Progenitor cell of endocrine pancreas (in vitro differentiated cells): ENCODE measurements at regions not wholly inside any gene's neighbourhood (a gene's known extent, or its start where the extent isn't known, plus 50 kb on each side); places are given as distances from the start of the nearest gene placed in this dataset.

Experiments
- DNase-seq: peaks from one replicate; pipeline ENCODE4 v3.0.0; 2021; ENCODE audit warnings: low spot score; ENCODE audit not compliant: unreplicated experiment
- H3K27ac Mint-ChIP-seq: 2 replicates; pipeline ENCODE4 v1.8.0; 2021; ENCODE audit warnings: mild to moderate bottlenecking, moderate library complexity, mixed read lengths
- H3K27me3 Mint-ChIP-seq: 2 replicates; pipeline ENCODE4 v1.8.0; 2021; ENCODE audit warnings: mixed read lengths
- H3K36me3 Mint-ChIP-seq: 2 replicates; pipeline ENCODE4 v1.8.0; 2022; ENCODE audit warnings: mixed read lengths; ENCODE audit not compliant: insufficient read depth
- H3K4me1 Mint-ChIP-seq: 2 replicates; pipeline ENCODE4 v1.8.0; 2021; ENCODE audit warnings: low read depth, mixed read lengths
- H3K4me3 Mint-ChIP-seq: 2 replicates; pipeline ENCODE4 v1.8.0; 2021; ENCODE audit warnings: low read depth, mild to moderate bottlenecking, moderate library complexity, mixed read lengths
- H3K9me3 Mint-ChIP-seq: 2 replicates; pipeline ENCODE4 v1.8.0; 2021; ENCODE audit warnings: low read depth, mixed read lengths
- CTCF ChIP-seq: fragments of 200-600 bp; sonication (generic); IDR thresholded peaks from one replicate; pipeline ENCODE4 v1.5.0; 2021; ENCODE audit warnings: antibody characterized with exemption, mild to moderate bottlenecking; ENCODE audit not compliant: unreplicated experiment

DNA sequence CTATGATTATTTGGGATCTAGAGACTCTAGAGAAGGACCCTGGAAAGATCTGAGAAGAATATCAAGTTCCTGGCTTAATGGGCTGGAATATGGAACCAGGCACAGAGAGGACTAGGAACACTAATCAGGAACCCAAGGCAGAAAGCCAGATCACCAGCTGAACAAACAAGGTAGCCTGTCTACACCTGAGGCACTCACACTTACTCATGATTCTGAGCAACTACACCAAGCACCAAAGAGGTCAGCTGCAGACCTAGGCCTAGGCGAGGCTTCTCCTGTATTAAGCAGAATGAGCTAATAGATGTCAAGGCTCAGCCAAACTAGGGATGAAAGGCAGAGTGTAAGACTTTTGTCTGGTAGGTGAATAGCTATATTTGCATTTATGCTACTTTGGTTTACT lies 368.1 kb downstream of the LTN1 start:
- H3K4me1 Mint-ChIP-seq: no peaks in the 10 kb centered on the region
- H3K27me3 Mint-ChIP-seq: no peaks in the 10 kb centered on the region
- H3K27ac Mint-ChIP-seq: no peak overlapping the region
- TF ChIP-seq CTCF: no peak
- peaks cover 4% of the 10 kb centered on the region for H3K36me3 Mint-ChIP-seq
- H3K4me3 Mint-ChIP-seq: no peak overlapping the region
- H3K9me3 Mint-ChIP-seq: peaks cover 22% of the 10 kb centered on the region
- no peak for DNase-seq

GRCh38 chr21:28617300-28617699 lies 375.4 kb downstream of the LTN1 start:
- Mint-ChIP-seq H3K27me3 (no peaks in the 10 kb centered on the region), H3K9me3 (peaks cover 24% of the 10 kb centered on the region), H3K4me3 (no peak overlapping the region), H3K36me3 (peaks cover 4% of the 10 kb centered on the region), H3K27ac (no peak overlapping the region), H3K4me1 (no peaks in the 10 kb centered on the region)
- TF ChIP-seq CTCF: no peak
- DNase-seq: no peak

DNA sequence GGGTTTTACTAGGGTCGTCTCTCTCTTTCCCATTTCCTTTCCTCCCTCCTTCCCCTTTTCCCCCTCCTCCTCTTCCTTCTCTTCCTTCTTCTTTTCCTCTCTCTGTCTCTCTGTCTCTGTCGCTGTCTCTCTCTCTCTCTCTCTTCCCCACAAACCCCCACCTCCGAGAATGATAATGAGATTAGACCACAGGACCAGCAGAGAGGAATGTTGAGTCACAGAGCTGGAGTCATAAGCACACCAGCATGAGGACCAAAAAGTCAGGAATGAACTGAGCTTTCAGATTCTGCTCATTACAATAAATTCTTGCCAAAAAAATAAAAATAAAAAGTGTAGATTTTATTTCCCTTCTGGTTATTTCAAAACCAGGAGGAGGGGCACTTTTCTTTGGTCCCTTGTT lies 377.4 kb downstream of the LTN1 start:
- no peaks in the 10 kb centered on the region for H3K27me3 Mint-ChIP-seq
- H3K9me3 Mint-ChIP-seq: peaks cover 15% of the 10 kb centered on the region
- no peak for TF ChIP-seq CTCF
- no peaks in the 10 kb centered on the region for H3K4me1 Mint-ChIP-seq
- H3K4me3 Mint-ChIP-seq: no peak overlapping the region
- DNase-seq: no peak
- H3K36me3 Mint-ChIP-seq: no peaks in the 10 kb centered on the region
- H3K27ac Mint-ChIP-seq: no peak overlapping the region

DNA sequence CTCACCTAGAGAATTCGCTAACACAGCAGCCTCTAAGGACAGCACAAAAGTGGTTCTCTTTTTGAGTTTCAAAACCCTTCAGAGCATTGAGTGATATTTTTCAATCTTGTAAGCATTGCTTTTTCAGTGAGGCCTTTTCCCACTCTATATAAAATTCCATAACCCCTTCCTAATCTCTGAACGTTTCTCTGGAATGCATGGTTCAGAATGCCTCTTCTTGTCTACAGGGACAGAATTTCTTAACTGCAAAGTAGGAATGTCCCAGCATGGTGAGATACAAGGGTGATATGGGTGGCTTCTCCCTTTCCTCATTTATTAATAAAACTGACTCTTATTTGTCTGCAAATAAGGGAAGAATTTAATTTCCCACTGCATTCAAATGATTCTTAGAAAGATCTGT lies 377.9 kb downstream of the LTN1 start:
- no peak overlapping the region for H3K27ac Mint-ChIP-seq
- no peaks in the 10 kb centered on the region for H3K27me3 Mint-ChIP-seq

GRCh38 chr21:28608646-28609045 lies 384.0 kb downstream of the LTN1 start:
- H3K9me3 Mint-ChIP-seq: peaks cover 13% of the 10 kb centered on the region
- H3K27me3 Mint-ChIP-seq: no peaks in the 10 kb centered on the region
- DNase-seq: no peak
- no peaks in the 10 kb centered on the region for H3K36me3 Mint-ChIP-seq
- no peak for TF ChIP-seq CTCF
- H3K4me1 Mint-ChIP-seq: no peaks in the 10 kb centered on the region
- H3K27ac Mint-ChIP-seq: no peak overlapping the region
- no peak overlapping the region for H3K4me3 Mint-ChIP-seq

More for the DNA sequence above, 377.9 kb downstream of the LTN1 start:
- H3K4me3 Mint-ChIP-seq: no peak overlapping the region
- H3K9me3 Mint-ChIP-seq: peaks cover 15% of the 10 kb centered on the region
- no peaks in the 10 kb centered on the region for H3K4me1 Mint-ChIP-seq
- H3K36me3 Mint-ChIP-seq: no peaks in the 10 kb centered on the region
- TF ChIP-seq CTCF: no peak
- DNase-seq: no peak
